Upper lobe of right lung (tissue), 1 donor: ENCODE measurements at regions not wholly inside any gene's neighbourhood (a gene's known extent, or its start where the extent isn't known, plus 50 kb on each side); places are given as distances from the start of the nearest gene placed in this dataset.

Source experiments
- ATAC-seq: fragments of 200-7000 bp; cut with Tn5 transposase; one replicate; pipeline ENCODE4 v1.9.1; 2020; ENCODE audit warnings: mild to moderate bottlenecking, moderate library complexity
- DNase-seq: peaks from one replicate; pipeline ENCODE4 v3.0.0-alpha.2; 2020
- H3K27ac ChIP-seq: fragments of 200-600 bp; one replicate; pipeline ENCODE4 v1.8.0; 2022
- H3K27me3 ChIP-seq: fragments of 200-600 bp; one replicate; pipeline ENCODE4 v1.8.0; 2022; ENCODE audit warnings: mild to moderate bottlenecking
- H3K36me3 ChIP-seq: fragments of 200-600 bp; one replicate; pipeline ENCODE4 v1.8.0; 2022
- H3K4me1 ChIP-seq: fragments of 200-600 bp; one replicate; pipeline ENCODE4 v1.8.0; 2022
- H3K4me3 ChIP-seq: fragments of 200-600 bp; one replicate; pipeline ENCODE4 v1.8.0; 2022; ENCODE audit warnings: mild to moderate bottlenecking
- H3K9me3 ChIP-seq: fragments of 200-600 bp; one replicate; pipeline ENCODE4 v1.8.0; 2022
- CTCF ChIP-seq: fragments of 200-600 bp; IDR thresholded peaks from one replicate; pipeline ENCODE4 v1.8.0; 2022; ENCODE audit warnings: antibody characterized with exemption
- intact Hi-C: fragments of 100-400 bp; cut with DNase I; formaldehyde crosslinking; loops from one replicate; pipeline ENCODE4 v1.11.0; 2022
- donor health status: DM: no; HTN: yes; CAD: no; lungs with severe emphysema.

DNA sequence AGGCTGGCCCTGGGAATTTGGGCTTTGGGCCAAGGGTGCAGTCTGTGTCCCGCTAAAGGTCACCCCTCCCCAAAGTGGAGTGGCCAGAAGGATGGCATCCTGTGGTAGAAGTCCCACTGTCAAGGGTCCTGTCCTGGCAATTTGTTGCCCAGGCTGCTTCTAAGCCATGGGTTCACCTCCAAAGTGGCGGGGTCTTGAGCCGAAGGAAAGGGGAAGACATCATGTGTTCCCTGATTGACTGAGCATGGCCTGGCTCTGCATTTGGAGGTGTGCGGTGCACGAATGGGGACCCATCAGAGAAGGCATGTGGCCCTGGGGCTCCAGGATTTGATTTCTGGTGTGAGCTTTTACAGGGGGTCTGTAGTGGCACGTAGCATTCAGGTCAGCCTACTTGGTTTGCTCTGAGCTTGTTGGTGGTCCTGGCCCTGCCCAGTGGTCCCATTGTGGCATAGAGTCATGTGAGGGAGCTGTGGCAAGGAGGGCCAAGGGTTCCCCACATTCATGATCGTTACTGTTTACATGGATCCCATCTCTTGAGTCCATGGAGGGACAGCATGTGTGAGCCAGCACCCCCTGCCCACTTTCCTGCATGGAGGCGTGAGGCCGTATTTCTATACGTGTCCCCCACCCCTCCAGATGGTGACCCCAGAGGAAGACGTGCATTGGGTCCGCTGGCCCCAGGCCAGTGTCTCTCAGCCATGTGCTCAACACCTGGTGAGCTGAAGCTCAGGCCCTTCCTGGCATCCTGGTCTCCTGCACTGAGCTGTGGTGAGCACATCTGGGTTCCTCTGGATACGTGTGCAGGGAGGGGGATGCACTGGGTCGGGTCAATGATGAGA lies 225.1 kb downstream of the SNRPN start:
- Histone ChIP-seq H3K9me3 (peaks cover 7% of the 10 kb centered on the region), H3K36me3 (no peaks in the 10 kb centered on the region), H3K27ac (no peak overlapping the region), H3K4me1 (no peaks in the 10 kb centered on the region), H3K4me3 (no peak overlapping the region), H3K27me3 (no peaks in the 10 kb centered on the region)
- ATAC-seq: no peak
- intact Hi-C loops: no loop called here
- DNase-seq: peak; percentile 44
- TF ChIP-seq CTCF: no peak

DNA sequence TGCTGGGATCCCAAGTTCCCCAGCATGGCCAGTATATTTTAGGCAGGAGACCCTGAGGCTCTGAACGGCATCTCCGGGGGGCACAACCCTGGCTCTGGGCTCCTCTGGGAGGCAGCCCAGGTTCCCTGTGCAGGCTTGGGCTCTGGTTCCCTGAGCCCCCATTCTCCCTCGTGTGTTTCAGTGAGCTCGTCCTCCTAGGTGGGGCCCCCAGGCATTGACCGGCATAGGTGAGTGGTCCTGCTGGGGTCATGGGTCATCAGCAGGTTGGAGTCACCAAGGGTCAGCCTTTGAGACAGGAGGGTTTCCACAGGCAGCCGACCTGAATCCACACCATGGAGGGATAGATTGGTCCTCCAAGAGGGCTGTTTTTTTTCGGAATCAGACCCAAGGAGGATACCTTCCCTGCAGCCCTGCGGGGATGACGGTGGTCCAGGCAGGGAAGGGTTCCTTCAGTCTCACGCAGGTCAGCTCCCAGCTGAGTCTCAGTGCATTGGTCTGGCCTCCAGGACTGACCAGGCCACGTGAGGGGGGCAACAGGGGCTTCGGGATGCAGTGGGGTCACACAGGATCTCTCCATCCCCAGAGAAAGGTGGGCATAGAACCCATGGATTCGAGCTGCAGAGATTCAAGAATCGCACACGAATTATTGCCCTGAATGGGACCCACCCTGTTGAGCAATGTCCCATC lies 226.0 kb downstream of the SNRPN start:
- DNase-seq (peak; percentile 38), ATAC-seq (no peak)
- TF ChIP-seq CTCF: no peak
- Histone ChIP-seq H3K4me3 (no peak overlapping the region), H3K4me1 (no peaks in the 10 kb centered on the region), H3K27me3 (no peaks in the 10 kb centered on the region), H3K36me3 (no peaks in the 10 kb centered on the region), H3K9me3 (peaks cover 2% of the 10 kb centered on the region), H3K27ac (no peak overlapping the region)
- intact Hi-C loops: no loop called here

- Histone ChIP-seq H3K9me3 (no peaks in the 10 kb centered on the region), H3K4me1 (no peaks in the 10 kb centered on the region), H3K27me3 (no peaks in the 10 kb centered on the region), H3K36me3 (no peaks in the 10 kb centered on the region), H3K27ac (no peak overlapping the region), H3K4me3 (no peak overlapping the region)
- intact Hi-C loops: no loop called here
- peak; percentile 40 for DNase-seq
- TF ChIP-seq CTCF: no peak
- no peak for ATAC-seq
Observed at GRCh38 chr15:25181293-25182097, 226.7 kb downstream of the SNRPN start.

DNA sequence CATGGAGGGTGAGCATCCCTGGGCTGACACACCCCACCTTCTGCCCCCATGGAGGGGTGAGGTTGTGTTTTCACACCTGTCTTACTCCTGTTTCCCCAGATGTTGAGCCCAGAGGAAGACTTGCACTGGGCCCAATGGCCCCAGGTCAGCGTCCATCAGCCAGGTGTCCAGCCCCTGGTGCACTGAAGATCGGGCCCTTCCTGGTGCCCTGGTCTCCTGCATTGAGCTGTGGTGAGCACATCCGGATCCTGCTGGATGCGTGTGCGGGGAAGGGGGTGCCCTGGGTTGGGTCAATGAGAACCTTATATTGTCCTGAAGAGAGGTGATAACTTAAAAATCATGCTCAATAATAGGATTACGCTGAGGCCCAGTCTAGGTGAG lies 227.3 kb downstream of the SNRPN start:
- ATAC-seq: no peak
- intact Hi-C loops: no loop called here
- no peaks in the 10 kb centered on the region for H3K4me1 ChIP-seq
- H3K36me3 ChIP-seq: no peaks in the 10 kb centered on the region
- peak; percentile 28 for DNase-seq
- no peaks in the 10 kb centered on the region for H3K27me3 ChIP-seq
- no peaks in the 10 kb centered on the region for H3K9me3 ChIP-seq
- TF ChIP-seq CTCF: no peak
- no peak overlapping the region for H3K27ac ChIP-seq
- no peak overlapping the region for H3K4me3 ChIP-seq

- TF ChIP-seq CTCF: no peak
- H3K4me1 ChIP-seq: no peaks in the 10 kb centered on the region
- H3K4me3 ChIP-seq: no peak overlapping the region
- ATAC-seq (no peak), DNase-seq (peak; percentile 39)
- H3K27ac ChIP-seq: no peak overlapping the region
- no peaks in the 10 kb centered on the region for H3K36me3 ChIP-seq
- no peaks in the 10 kb centered on the region for H3K9me3 ChIP-seq
- no peaks in the 10 kb centered on the region for H3K27me3 ChIP-seq
- intact Hi-C loops: no loop called here
Observed at GRCh38 chr15:25182736-25183445, 228.1 kb downstream of the SNRPN start.
